Dedifferentiated amniotic fluid mesenchymal stem cell (primary cell): ENCODE measurements at regions not wholly inside any gene's neighbourhood (a gene's known extent, or its start where the extent isn't known, plus 50 kb on each side); places are given as distances from the start of the nearest gene placed in this dataset.
A peak's percentile ranks its signal among the peaks of the same experiment; 100 is the strongest.

Experiments used
- DNase-seq: peaks from one replicate; pipeline ENCODE4 v3.0.0-alpha.2; 2016; ENCODE audit errors: extremely low spot score

- DNase-seq: no peak
Observed at GRCh38 chr6:14065350-14065749, 52.2 kb upstream of the CD83 start.

DNA sequence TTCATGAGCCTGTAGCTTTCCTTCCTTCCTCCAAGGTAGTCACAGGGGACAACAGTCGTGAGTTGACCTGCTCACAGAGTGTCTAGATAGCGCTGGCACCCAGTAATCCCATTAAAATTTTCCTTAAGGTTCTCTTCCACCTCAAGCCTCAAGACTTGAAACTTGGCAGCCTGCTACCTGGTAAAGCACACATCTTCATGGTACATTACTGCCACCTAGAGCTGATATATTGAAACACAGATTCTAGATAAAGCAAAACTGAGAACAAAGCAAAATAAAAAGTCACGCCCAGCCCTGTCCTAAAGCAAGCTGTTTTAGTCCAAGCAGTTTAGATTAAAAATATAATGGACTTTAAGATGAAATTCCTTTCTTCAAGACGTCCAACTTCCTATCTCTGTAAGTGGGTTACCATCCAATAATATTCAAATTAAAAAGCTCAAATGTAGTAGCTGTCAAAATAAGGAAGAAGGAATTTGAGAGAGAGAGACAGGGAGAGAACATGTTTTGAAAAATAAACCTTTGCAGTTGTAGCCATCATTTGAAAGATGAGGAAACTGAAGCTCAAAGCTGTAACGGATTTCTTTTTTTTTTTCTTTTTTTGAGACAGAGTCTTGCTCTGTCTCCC is 50.7 kb upstream of the CD83 start:
- DNase-seq: peak; percentile 76

- DNase-seq: no peak
Observed at GRCh38 chr6:14067656-14068055, 49.9 kb upstream of the CD83 start.
